IPS-18c (cell line): ENCODE measurements at regions not wholly inside any gene's neighbourhood (a gene's known extent, or its start where the extent isn't known, plus 50 kb on each side); places are given as distances from the start of the nearest gene placed in this dataset.
"Not testable (repeated sequence)": the region's sequence is repeated elsewhere in the genome, so short reads cannot be mapped to it uniquely, and the experiment has no call there.

ENCODE experiments used
- H3K4me3 ChIP-seq: 2 replicates; pipeline ENCODE4 v1.7.0; 2013; ENCODE audit warnings: low read depth, mild to moderate bottlenecking, low read length, moderate library complexity; ENCODE audit not compliant: insufficient read depth
- H3K9me3 ChIP-seq: one replicate; pipeline ENCODE4 v1.6.1; 2013; ENCODE audit warnings: mild to moderate bottlenecking, low read length, moderate library complexity; ENCODE audit not compliant: control insufficient read depth, insufficient read depth

GRCh38 chr5:34545164-34545563 lies 111.0 kb upstream of the RAI14 start:
- peaks cover 11% of the 10 kb centered on the region for H3K9me3 ChIP-seq
- H3K4me3 ChIP-seq: no peak overlapping the region; the same call in 1 of the 2 replicates

- peaks cover 11% of the 10 kb centered on the region for H3K9me3 ChIP-seq
- no peak overlapping the region for H3K4me3 ChIP-seq
These were observed 110.5 kb upstream of the RAI14 start for GRCh38 chr5:34545626-34546025.

DNA sequence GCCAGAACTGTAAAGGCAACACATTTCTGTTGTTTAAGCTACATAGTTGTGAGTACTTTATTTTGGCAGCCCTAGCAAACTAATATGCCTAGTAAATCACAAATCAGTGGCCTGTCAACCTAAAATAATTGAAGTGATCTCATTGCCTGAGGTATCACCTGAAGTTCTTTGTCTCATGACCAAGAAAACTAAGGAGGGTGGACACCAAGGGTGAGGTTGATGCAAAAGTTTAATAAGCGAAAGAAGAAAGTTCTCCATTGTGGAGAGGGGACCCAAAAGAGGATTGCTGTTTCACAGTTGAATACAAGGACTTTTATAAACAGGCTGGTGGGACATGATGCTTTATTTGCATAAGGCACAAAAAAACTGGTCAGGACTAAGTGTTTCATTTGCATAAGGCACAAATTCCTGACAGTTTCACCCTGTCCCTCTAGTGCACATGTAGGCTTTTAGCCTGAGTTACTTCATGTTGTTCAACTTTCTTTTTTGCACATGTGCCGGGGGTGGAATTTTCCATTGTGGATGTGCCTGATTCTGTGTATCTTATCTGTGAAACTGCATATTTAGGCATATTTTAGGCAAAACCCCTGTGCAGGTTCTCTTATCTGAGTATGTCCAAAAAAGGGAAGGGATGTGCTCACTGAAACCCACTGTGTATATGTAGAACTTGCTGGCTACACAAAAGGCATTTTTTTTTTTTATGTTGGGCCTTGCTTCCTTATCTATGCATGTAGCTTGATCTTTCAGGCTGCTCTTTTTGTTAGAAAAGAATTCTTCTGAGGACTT lies 108.6 kb upstream of the RAI14 start:
- peaks cover 11% of the 10 kb centered on the region for H3K9me3 ChIP-seq

GRCh38 chr5:34548086-34548403 lies 108.1 kb upstream of the RAI14 start:
- Histone ChIP-seq H3K9me3 (peaks cover 11% of the 10 kb centered on the region), H3K4me3 (no peak overlapping the region)

More for the DNA sequence above, 108.6 kb upstream of the RAI14 start:
- no peak overlapping the region for H3K4me3 ChIP-seq

DNA sequence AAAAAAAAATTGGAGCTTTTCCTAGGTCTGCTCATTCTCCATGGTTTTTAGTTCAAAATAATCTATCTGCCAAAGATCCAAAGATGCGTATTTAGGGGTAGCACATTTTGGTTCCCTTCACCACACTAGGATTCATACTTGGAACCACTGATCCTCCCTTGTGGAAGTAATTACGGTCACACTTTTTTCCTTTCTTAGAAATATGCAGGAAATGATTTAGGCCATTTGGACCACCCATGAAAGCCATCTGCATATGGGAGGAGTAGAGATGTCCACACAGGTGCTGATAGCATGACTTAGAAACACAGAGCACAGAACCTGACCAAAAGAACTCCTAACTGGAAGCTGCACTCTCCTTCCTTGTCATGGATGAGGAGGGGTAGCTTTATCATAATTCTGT lies 105.9 kb upstream of the RAI14 start:
- Histone ChIP-seq H3K9me3 (peaks cover 9% of the 10 kb centered on the region), H3K4me3 (no peak overlapping the region)

GRCh38 chr5:34550964-34551363 lies 105.2 kb upstream of the RAI14 start:
- H3K9me3 ChIP-seq: peaks cover 7% of the 10 kb centered on the region
- H3K4me3 ChIP-seq: no peak overlapping the region

DNA sequence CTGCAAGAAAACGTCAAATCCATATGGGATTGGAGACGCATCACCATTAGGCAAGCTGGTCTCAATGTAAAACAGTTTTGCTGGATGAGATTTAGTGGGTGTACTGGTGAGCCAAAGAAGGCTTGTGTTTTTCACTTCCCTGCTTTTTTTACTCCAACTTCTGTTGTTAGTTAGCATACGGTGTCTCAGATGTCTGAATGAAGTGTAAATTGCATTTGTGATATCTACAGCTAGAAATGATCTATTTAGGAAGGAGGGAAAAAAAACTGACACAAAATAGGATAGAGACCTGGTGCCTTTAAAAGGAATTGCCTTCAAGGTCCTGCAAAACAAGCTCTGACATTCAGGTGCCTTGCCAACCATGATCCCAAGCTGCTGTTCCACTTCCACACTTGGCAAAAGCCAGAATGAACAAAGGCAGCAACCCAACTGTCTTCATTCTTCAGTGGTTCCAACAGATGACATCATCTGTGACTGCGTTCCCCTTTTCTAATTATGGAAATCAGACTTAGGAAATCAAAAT lies 104.2 kb upstream of the RAI14 start:
- Histone ChIP-seq H3K4me3 (no peak overlapping the region), H3K9me3 (peaks cover 4% of the 10 kb centered on the region)

- Histone ChIP-seq H3K9me3 (peaks cover 3% of the 10 kb centered on the region), H3K4me3 (no peak overlapping the region)
These were observed 103.4 kb upstream of the RAI14 start for GRCh38 chr5:34552686-34553085.

- H3K4me3 ChIP-seq: no peak overlapping the region
- no peaks in the 10 kb centered on the region for H3K9me3 ChIP-seq
These were observed 102.5 kb upstream of the RAI14 start for GRCh38 chr5:34553581-34553980.

- Histone ChIP-seq H3K4me3 (no peak overlapping the region), H3K9me3 (no peaks in the 10 kb centered on the region)
These were observed 101.5 kb upstream of the RAI14 start for GRCh38 chr5:34554641-34555040.

DNA sequence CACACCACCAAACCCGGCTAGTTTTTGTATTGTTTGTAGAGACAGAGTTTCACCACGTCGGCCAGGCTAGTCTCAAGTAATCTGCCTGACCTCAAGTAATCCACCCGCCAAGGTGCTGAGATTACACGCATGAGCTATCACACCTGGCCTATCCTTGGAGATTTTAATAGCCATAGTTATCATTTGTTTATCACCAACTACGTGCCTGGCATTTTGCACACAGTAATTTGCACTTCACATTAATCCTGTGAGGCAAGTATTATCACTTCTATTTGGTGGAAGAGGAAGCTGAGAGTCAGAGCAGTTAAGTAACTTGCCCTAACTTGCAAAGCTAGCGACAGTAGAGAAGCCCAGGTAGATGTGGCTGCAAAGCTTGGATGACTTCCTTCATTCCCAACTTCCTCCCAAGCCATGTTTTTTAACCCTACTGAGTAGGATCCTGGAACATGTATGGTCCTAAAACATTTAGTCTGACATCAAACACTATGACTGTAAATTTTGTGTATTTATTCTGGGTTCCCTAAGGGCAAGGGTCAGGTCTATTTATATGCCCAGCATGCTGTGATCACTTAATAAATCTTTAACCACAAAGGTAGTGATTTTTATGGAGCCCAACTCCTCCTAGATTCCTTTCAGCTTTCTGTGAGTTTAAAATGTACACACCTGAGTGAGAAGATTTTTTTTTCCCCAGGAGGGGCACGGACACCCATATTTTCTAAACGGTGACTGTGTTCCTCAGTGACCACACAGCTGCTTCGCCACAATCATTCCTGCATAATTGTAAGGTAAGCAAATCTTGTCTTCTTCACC lies 100.2 kb upstream of the RAI14 start:
- no peak overlapping the region for H3K4me3 ChIP-seq
- H3K9me3 ChIP-seq: no peaks in the 10 kb centered on the region

DNA sequence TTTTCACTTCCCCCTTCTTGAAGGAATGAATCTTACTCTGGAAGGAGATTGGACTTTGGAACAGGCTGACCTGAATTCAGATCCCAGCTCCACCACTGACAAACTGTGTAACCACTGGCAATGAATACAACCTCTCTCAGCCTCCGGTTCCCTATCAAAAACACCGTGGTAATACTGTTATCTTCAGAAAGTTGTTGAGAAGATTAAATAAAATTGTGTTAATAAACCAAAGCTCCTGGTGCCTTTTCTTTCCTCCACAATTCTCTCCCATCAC lies 99.7 kb upstream of the RAI14 start:
- Histone ChIP-seq H3K4me3 (no peak overlapping the region), H3K9me3 (no peaks in the 10 kb centered on the region)

- H3K9me3 ChIP-seq, H3K4me3 ChIP-seq: not testable (repeated sequence)
These were observed 94.5 kb upstream of the RAI14 start for GRCh38 chr5:34561581-34561980.

GRCh38 chr5:34562791-34563190 lies 93.3 kb upstream of the RAI14 start:
- Histone ChIP-seq H3K4me3 (no peak overlapping the region), H3K9me3 (no peaks in the 10 kb centered on the region)

GRCh38 chr5:34563269-34563668 lies 92.9 kb upstream of the RAI14 start:
- H3K4me3 ChIP-seq: no peak overlapping the region
- H3K9me3 ChIP-seq: no peaks in the 10 kb centered on the region

- Histone ChIP-seq H3K4me3 (no peak overlapping the region), H3K9me3 (no peaks in the 10 kb centered on the region)
These were observed 92.0 kb upstream of the RAI14 start for GRCh38 chr5:34563931-34564709.

DNA sequence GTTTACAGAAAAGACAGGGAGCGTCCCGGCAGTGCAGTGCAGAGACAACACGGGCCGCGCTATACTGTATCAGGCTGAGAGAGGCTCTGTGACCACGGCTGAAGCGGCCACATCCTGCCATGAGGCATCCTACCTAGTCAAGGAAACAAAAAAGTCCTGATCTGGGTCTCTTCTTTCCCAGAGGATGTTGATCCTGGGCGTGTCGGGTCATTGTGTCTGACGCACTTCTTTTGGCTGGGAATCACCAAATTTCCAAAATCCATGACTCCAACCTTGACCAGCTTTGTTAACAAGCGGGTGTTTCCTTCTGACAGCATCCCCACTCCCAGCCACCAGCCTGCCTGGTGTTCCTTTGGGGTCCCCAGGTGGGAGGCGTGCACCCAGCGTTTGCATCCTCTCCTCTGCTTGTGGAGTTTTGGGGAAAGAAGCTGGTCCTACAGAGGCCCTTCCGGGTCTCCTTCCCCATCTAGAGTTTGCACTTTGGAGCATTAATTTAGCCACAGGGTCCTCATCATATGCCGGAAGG lies 91.4 kb upstream of the RAI14 start:
- no peak overlapping the region for H3K4me3 ChIP-seq

GRCh38 chr5:34570143-34570542 lies 86.0 kb upstream of the RAI14 start:
- no peak overlapping the region for H3K4me3 ChIP-seq
- no peaks in the 10 kb centered on the region for H3K9me3 ChIP-seq

More for the DNA sequence above, 91.4 kb upstream of the RAI14 start:
- H3K9me3 ChIP-seq: no peaks in the 10 kb centered on the region
